ENCODE measurements at regions not wholly inside any gene's neighbourhood (a gene's known extent, or its start where the extent isn't known, plus 50 kb on each side); places are given as distances from the start of the nearest gene placed in this dataset.

- TF ChIP-seq, protein P1, sequence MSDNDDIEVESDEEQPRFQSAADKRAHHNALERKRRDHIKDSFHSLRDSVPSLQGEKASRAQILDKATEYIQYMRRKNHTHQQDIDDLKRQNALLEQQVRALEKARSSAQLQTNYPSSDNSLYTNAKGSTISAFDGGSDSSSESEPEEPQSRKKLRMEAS (IDR thresholded peaks at IDR 0.05): no peak
- TF ChIP-seq CEBPB (IDR thresholded peaks at IDR 0.05): no peak
- TF ChIP-seq EGR1 (IDR thresholded peaks at IDR 0.05): no peak
- TF ChIP-seq TAF1 (IDR thresholded peaks at IDR 0.05; ENCODE audit: low read depth): no peak
- TF ChIP-seq RAD21 (IDR thresholded peaks at IDR 0.05; ENCODE audit: low read depth): no peak
Observed at GRCh38 chr5:107219993-107220392, 450.7 kb downstream of the EFNA5 start.
